HepG2 (cell line): ENCODE measurements at regions not wholly inside any gene's neighbourhood (a gene's known extent, or its start where the extent isn't known, plus 50 kb on each side); places are given as distances from the start of the nearest gene placed in this dataset.

Experiments used
- CBX1 ChIP-seq: IDR thresholded peaks from one replicate; pipeline ENCODE4 v1.6.1; 2016; ENCODE audit warnings: antibody characterized with exemption, low read depth
- CREB1 ChIP-seq, 2 experiments: fragments of 450-650 bp in 1 of 2; IDR thresholded peaks; 2 replicates each; pipeline ENCODE4 v1.6.1; 2016 to 2017; ENCODE audit warnings: control low read depth in 1 of 2, mild to moderate bottlenecking in 1 of 2, missing compliant biosample characterization in 1 of 2, missing genetic modification characterization in 1 of 2
- KMT2B ChIP-seq: IDR thresholded peaks from 2 replicates; pipeline ENCODE4 v1.6.1; 2016; ENCODE audit warnings: missing genetic modification reagents, missing compliant biosample characterization
- SOX5 ChIP-seq: IDR thresholded peaks from 2 replicates; pipeline ENCODE4 v1.6.1; 2016; ENCODE audit warnings: borderline replicate concordance
- SOX6 ChIP-seq, 2 experiments: fragments of 450-650 bp in 1 of 2; sonication (generic) in 1 of 2; formaldehyde crosslinking in 1 of 2; IDR thresholded peaks; 2 replicates each; pipeline versions ENCODE4 v1.4.0 to v1.6.1; 2017 to 2020; ENCODE audit warnings: antibody characterized with exemption in 1 of 2, mild to moderate bottlenecking in 1 of 2, missing genetic modification reagents in 1 of 2
- TERF1 ChIP-seq: sonication (generic); formaldehyde crosslinking; IDR thresholded peaks from 2 replicates; pipeline ENCODE4 v1.8.0; 2022; ENCODE audit warnings: mild to moderate bottlenecking, missing genetic modification reagents, moderate library complexity
- USF2 ChIP-seq, 2 experiments: sonication (generic) in 1 of 2; formaldehyde crosslinking in 1 of 2; IDR thresholded peaks; 2 replicates each; pipeline versions ENCODE4 v1.5.1 to v1.6.1; 2011 to 2020; ENCODE audit warnings: borderline replicate concordance in 1 of 2, low read depth in 1 of 2, low read length in 1 of 2, mild to moderate bottlenecking in 1 of 2, missing genetic modification reagents in 1 of 2, moderate library complexity in 1 of 2
- ZNF331 ChIP-seq: sonication (generic); formaldehyde crosslinking; IDR thresholded peaks from 2 replicates; pipeline ENCODE4 v1.4.0; 2020; ENCODE audit warnings: missing genetic modification reagents
- ZNF563 ChIP-seq: sonication (generic); formaldehyde crosslinking; IDR thresholded peaks from 2 replicates; pipeline ENCODE4 v1.8.0; 2022; ENCODE audit warnings: mild to moderate bottlenecking, moderate library complexity, missing genetic modification reagents

GRCh38 chr20:23188377-23189169, 102.4 kb upstream of the CD93 start (continued):
- TF ChIP-seq CBX1 (no peak), SOX5 (CRISPR knock-in tag) (no peak), ZNF331 (CRISPR knock-in tag) (no peak), USF2 (IDR thresholded peaks at IDR 0.05; ENCODE audit: low read depth, low read length) (no peak), USF2 (CRISPR knock-in tag; IDR thresholded peaks at IDR 0.05; ENCODE audit: borderline replicate concordance) (no peak), KMT2B (no peak), TERF1 (CRISPR knock-in tag) (no peak), CREB1 (IDR thresholded peaks at IDR 0.05) (peak; percentile 83), CREB1 (CRISPR knock-in tag; IDR thresholded peaks at IDR 0.05) (no peak), SOX6 (IDR thresholded peaks at IDR 0.05) (0 out of 2 replicates have a peak, but pooled peaks have one; percentile 61), SOX6 (CRISPR knock-in tag; IDR thresholded peaks at IDR 0.05) (no peak), ZNF563 (no peak)
- TF ChIP-seq, all 625 proteins: peak for 25
